ENCODE measurements at regions not wholly inside any gene's neighbourhood (a gene's known extent, or its start where the extent isn't known, plus 50 kb on each side); places are given as distances from the start of the nearest gene placed in this dataset.

- Histone ChIP-seq H4K20me1 (replicated peaks in 1 of 2; ENCODE audit: control insufficient read depth in 1 of 2, insufficient read depth in 2 of 2, low read length in 2 of 2) (no peaks in the 10 kb centered on the region), H3K56ac (replicated peaks; ENCODE audit: insufficient read length, low read depth, low read length) (no peak overlapping the region), H3K4ac (replicated peaks; ENCODE audit: insufficient read length, low read depth, low read length) (no peak overlapping the region), H3K14ac (ENCODE audit: insufficient read length) (no peak overlapping the region), H2BK12ac (ENCODE audit: low read depth, low read length) (no peak overlapping the region), H2BK15ac (ENCODE audit: low read length) (no peak overlapping the region), H2AFZ (ENCODE audit: low read length) (no peak overlapping the region), H3K23ac (ENCODE audit: insufficient read length) (no peak overlapping the region), H4K5ac (ENCODE audit: insufficient read length, low read depth, low read length) (no peak overlapping the region), H2BK5ac (ENCODE audit: low read depth, low read length) (no peak overlapping the region), H3K27ac (ENCODE audit: low read depth, low read length) (no peak overlapping the region), H3K4me1 (replicated peaks in 1 of 4; ENCODE audit: control insufficient read depth in 3 of 4, insufficient read depth in 4 of 4, low read length in 3 of 4) (peaks cover 0 to 7% (median 5%) of the 10 kb centered on the region in 4 experiments; a peak in 5 of 7 replicates), H3K4me2 (ENCODE audit: insufficient read depth in 1 of 2, low read depth in 2 of 2, low read length in 2 of 2) (no peak overlapping the region), H3K79me2 (ENCODE audit: control insufficient read depth in 1 of 2, insufficient read depth in 2 of 2, low read length in 2 of 2) (no peaks in the 10 kb centered on the region), H3K9me3 (ENCODE audit: insufficient read depth in 2 of 2, low read depth in 1 of 2, low read length in 1 of 2) (no peaks in the 10 kb centered on the region), H3K23me2 (ENCODE audit: low read depth, low read length) (peaks cover 10% of the 10 kb centered on the region), H3K79me1 (ENCODE audit: low read depth, low read length) (no peaks in the 10 kb centered on the region), H3K36me3 (ENCODE audit: control insufficient read depth in 2 of 4, insufficient read depth in 4 of 4, low read length in 3 of 4) (no peaks in the 10 kb centered on the region), H3K18ac (ENCODE audit: extremely low read depth, low read length) (no peak overlapping the region), H3K9ac (replicated peaks in 1 of 4; ENCODE audit: extremely low read depth in 1 of 4, low read depth in 3 of 4, low read length in 3 of 4) (no peak overlapping the region), H2BK20ac (ENCODE audit: low read length) (no peak overlapping the region), H4K91ac (replicated peaks; ENCODE audit: insufficient read length, low read length) (no peak overlapping the region), H2BK120ac (replicated peaks; ENCODE audit: low read depth, low read length) (no peak overlapping the region), H2AK5ac (ENCODE audit: low read depth, low read length) (no peak overlapping the region), H3K27me3 (replicated peaks in 1 of 4; ENCODE audit: control insufficient read depth in 3 of 4, extremely low read depth in 1 of 4, insufficient read depth in 3 of 4, low read length in 3 of 4) (peaks cover 4 to 47% (median 40%) of the 10 kb centered on the region in 4 experiments), H3K4me3 (ENCODE audit: extremely low read depth in 1 of 4, insufficient read depth in 2 of 4, low read depth in 3 of 4, low read length in 4 of 4) (no peak overlapping the region), H4K8ac (ENCODE audit: extremely low read depth, insufficient read depth, low read length) (no peak overlapping the region)
- no peak for DNase-seq (ENCODE audit: low read depth in 1 of 2, low spot score in 2 of 2)
- CTCF ChIA-PET (ENCODE audit: partially characterized antibody) = interaction anchor here (0.6 to 5.0 kb wide), 10 partner anchors 8 to 326 kb away, joined by 3 to 19 read pairs (median 4); no protein-coding TSS in a partner anchor
- POLR2A ChIA-PET (ENCODE audit: partially characterized antibody) = no interaction called here
- 81% methylated on average over 7 of the region's 7 CpGs; no CpG with 5 or more reads in 1 of the 2 experiments for WGBS, 2 experiments (ENCODE audit: extremely low coverage in 1 of 2, insufficient coverage in 1 of 2, insufficient read length in 1 of 2, insufficient replicate concordance in 2 of 2, low coverage in 1 of 2, low lambda C conversion rate in 2 of 2, missing lambda C conversion rate in 1 of 2)
- no peak for FAIRE-seq
- TF ChIP-seq SIX5 (IDR thresholded peaks at IDR 0.05; ENCODE audit: low read depth, low read length) = no peak
- TF ChIP-seq RBBP5 (IDR thresholded peaks at IDR 0.05; ENCODE audit: borderline replicate concordance, low read depth, low read length) = no peak
- TF ChIP-seq NRF1 (IDR thresholded peaks at IDR 0.05; ENCODE audit: low read depth, low read length) = no peak
- TF ChIP-seq NANOG (IDR thresholded peaks at IDR 0.05; ENCODE audit: insufficient read depth, low read depth, low read length, poor library complexity, severe bottlenecking) = no peak
- TF ChIP-seq HDAC2 (IDR thresholded peaks at IDR 0.05; ENCODE audit: borderline replicate concordance in 1 of 2, low read depth in 2 of 2, low read length in 2 of 2) = no peak
- TF ChIP-seq SRF (IDR thresholded peaks at IDR 0.05; ENCODE audit: low read depth, low read length) = no peak
- no peak for TF ChIP-seq ATF3 (IDR thresholded peaks at IDR 0.05; ENCODE audit: insufficient read depth, low read depth, low read length)
- TF ChIP-seq USF2 (IDR thresholded peaks at IDR 0.05; ENCODE audit: low read length) = no peak
- TF ChIP-seq KDM5A (IDR thresholded peaks at IDR 0.05; ENCODE audit: low read length) = no peak
- TF ChIP-seq SIRT6 (IDR thresholded peaks at IDR 0.05; ENCODE audit: low read length) = no peak
- no peak for TF ChIP-seq BCL11A (IDR thresholded peaks at IDR 0.05; ENCODE audit: low read depth in 2 of 2, low read length in 2 of 2)
- no peak for TF ChIP-seq POLR2AphosphoS5 (IDR thresholded peaks at IDR 0.05; ENCODE audit: low read depth, low read length)
These were observed 99.7 kb downstream of the INHBB start for GRCh38 chr2:120445449-120446143.
